ENCODE measurements at regions not wholly inside any gene's neighbourhood (a gene's known extent, or its start where the extent isn't known, plus 50 kb on each side); places are given as distances from the start of the nearest gene placed in this dataset.

- TF ChIP-seq CTCF (conservative IDR thresholded peaks at IDR 0.05 in 1 of 2, IDR thresholded peaks at IDR 0.05 in 1 of 2; ENCODE audit: low read depth in 1 of 2, low read length in 2 of 2) = no peak
- TF ChIP-seq EZH2 (IDR thresholded peaks at IDR 0.05; ENCODE audit: low read length, missing control alignments) = no peak
These were observed 1202.2 kb downstream of the TMEM121 start for GRCh38 chr14:106728611-106729010.
